Suprapubic skin (tissue), 4 donors: ENCODE measurements at regions not wholly inside any gene's neighbourhood (a gene's known extent, or its start where the extent isn't known, plus 50 kb on each side); places are given as distances from the start of the nearest gene placed in this dataset.

Source experiments
- DNase-seq, 2 donors: peaks; one replicate each; pipeline ENCODE4 v3.0.0-alpha.2; 2019; ENCODE audit warnings: low spot score in 2 of 2
- H3K27ac ChIP-seq: fragments of 200-600 bp; sonication (generic); one replicate; pipeline ENCODE4 v1.5.1; 2019
- H3K27me3 ChIP-seq: fragments of 200-600 bp; sonication (generic); one replicate; pipeline ENCODE4 v1.5.1; 2019
- H3K36me3 ChIP-seq: fragments of 200-600 bp; sonication (generic); one replicate; pipeline ENCODE4 v1.5.1; 2019
- H3K4me1 ChIP-seq: fragments of 200-600 bp; sonication (generic); one replicate; pipeline ENCODE4 v1.5.1; 2019
- H3K4me3 ChIP-seq: fragments of 200-600 bp; sonication (generic); one replicate; pipeline ENCODE4 v1.5.1; 2019; ENCODE audit warnings: mild to moderate bottlenecking
- H3K9me3 ChIP-seq: fragments of 200-600 bp; sonication (generic); one replicate; pipeline ENCODE4 v1.5.1; 2019
- CTCF ChIP-seq, 2 donors: fragments of 200-600 bp in 1 of 2; fragments of 450-650 bp in 1 of 2; sonication (generic) in 1 of 2; IDR thresholded peaks; one replicate each; pipeline ENCODE4 v1.5.1; 2016 to 2019; ENCODE audit warnings: antibody characterized with exemption in 2 of 2, mild to moderate bottlenecking in 1 of 2, moderate library complexity in 1 of 2
- EP300 ChIP-seq: sonication (generic); formaldehyde crosslinking; IDR thresholded peaks from one replicate; pipeline ENCODE4 v1.6.1; 2017; ENCODE audit warnings: antibody characterized with exemption
- POLR2A ChIP-seq, 2 donors: fragments of 450-650 bp; IDR thresholded peaks; one replicate each; pipeline ENCODE4 v1.6.1; 2017; ENCODE audit warnings: antibody characterized with exemption in 2 of 2, mild to moderate bottlenecking in 2 of 2, moderate library complexity in 2 of 2
- POLR2AphosphoS5 ChIP-seq, 3 donors: sonication (generic); formaldehyde crosslinking; IDR thresholded peaks; one replicate each; pipeline ENCODE4 v1.6.1; 2017; ENCODE audit warnings: antibody characterized with exemption in 3 of 3
- WGBS: methylation state at CpG from one replicate; pipeline ENCODE4 v1.1.5; 2018; 5-methylcytosine and 5-hydroxymethylcytosine counted together

- no peaks in the 10 kb centered on the region for H3K4me1 ChIP-seq
- no peak overlapping the region for H3K27ac ChIP-seq
- H3K27me3 ChIP-seq: no peaks in the 10 kb centered on the region
- H3K9me3 ChIP-seq: no peaks in the 10 kb centered on the region
- no peak for DNase-seq
- no peaks in the 10 kb centered on the region for H3K36me3 ChIP-seq
- TF ChIP-seq EP300 (no peak), POLR2AphosphoS5 (IDR thresholded peaks at IDR 0.05) (no peak), CTCF (IDR thresholded peaks at IDR 0.05) (no peak), POLR2A (IDR thresholded peaks at IDR 0.05) (no peak)
- no peak overlapping the region for H3K4me3 ChIP-seq
- 85% methylated on average over 2 of the region's 2 CpGs for WGBS
Measured at GRCh38 chrX:147853701-147854100, 58.0 kb upstream of the FMR1 start.

- H3K27ac ChIP-seq: no peak overlapping the region
- no peak overlapping the region for H3K4me3 ChIP-seq
- no peak for DNase-seq
- TF ChIP-seq CTCF (IDR thresholded peaks at IDR 0.05): no peak
- no peak for TF ChIP-seq POLR2A (IDR thresholded peaks at IDR 0.05)
- TF ChIP-seq POLR2AphosphoS5 (IDR thresholded peaks at IDR 0.05): no peak
- TF ChIP-seq EP300: no peak
- WGBS: 60% methylated on average over 2 of the region's 2 CpGs
- no peaks in the 10 kb centered on the region for H3K9me3 ChIP-seq
- no peaks in the 10 kb centered on the region for H3K4me1 ChIP-seq
- H3K27me3 ChIP-seq: no peaks in the 10 kb centered on the region
- H3K36me3 ChIP-seq: no peaks in the 10 kb centered on the region
Measured at GRCh38 chrX:147859666-147860065, 52.1 kb upstream of the FMR1 start.
